ENCODE measurements at regions not wholly inside any gene's neighbourhood (a gene's known extent, or its start where the extent isn't known, plus 50 kb on each side); places are given as distances from the start of the nearest gene placed in this dataset.

DNA sequence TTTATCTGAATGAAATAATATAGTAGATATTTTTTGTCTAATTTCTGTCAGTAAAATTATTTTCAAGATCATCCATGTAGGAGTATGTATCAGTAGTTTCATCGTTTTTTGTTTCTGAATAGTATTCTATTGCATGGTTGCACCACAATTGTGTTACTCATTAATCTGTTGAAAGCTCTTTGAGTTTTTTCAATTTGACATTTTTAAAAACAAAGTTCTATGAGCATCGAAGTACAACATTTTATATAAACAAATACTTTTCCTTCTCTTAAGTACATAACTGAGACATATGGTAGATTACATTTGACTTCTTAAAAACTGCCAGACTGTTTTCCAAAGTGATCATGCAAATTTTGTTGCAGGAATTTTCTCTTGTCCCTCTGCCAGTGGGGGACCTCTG is 1113.1 kb upstream of the CITED2 start:
- TF ChIP-seq, protein P1, sequence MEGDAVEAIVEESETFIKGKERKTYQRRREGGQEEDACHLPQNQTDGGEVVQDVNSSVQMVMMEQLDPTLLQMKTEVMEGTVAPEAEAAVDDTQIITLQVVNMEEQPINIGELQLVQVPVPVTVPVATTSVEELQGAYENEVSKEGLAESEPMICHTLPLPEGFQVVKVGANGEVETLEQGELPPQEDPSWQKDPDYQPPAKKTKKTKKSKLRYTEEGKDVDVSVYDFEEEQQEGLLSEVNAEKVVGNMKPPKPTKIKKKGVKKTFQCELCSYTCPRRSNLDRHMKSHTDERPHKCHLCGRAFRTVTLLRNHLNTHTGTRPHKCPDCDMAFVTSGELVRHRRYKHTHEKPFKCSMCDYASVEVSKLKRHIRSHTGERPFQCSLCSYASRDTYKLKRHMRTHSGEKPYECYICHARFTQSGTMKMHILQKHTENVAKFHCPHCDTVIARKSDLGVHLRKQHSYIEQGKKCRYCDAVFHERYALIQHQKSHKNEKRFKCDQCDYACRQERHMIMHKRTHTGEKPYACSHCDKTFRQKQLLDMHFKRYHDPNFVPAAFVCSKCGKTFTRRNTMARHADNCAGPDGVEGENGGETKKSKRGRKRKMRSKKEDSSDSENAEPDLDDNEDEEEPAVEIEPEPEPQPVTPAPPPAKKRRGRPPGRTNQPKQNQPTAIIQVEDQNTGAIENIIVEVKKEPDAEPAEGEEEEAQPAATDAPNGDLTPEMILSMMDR (IDR thresholded peaks at IDR 0.05) = no peak
- no peak for TF ChIP-seq POLR2A (IDR thresholded peaks at IDR 0.05)
